Activated CD4-positive, alpha-beta memory T cell treated with anti-CD3 and anti-CD28 coated beads, Interleukin-2, amount 10 ng/mL, durations not matched to agents 7 days and 5 days (primary cell): ENCODE measurements at regions not wholly inside any gene's neighbourhood (a gene's known extent, or its start where the extent isn't known, plus 50 kb on each side); places are given as distances from the start of the nearest gene placed in this dataset.
"Not testable (repeated sequence)": the region's sequence is repeated elsewhere in the genome, so short reads cannot be mapped to it uniquely, and the experiment has no call there.

Source experiments
- CTCF ChIA-PET: fragments of 350-600 bp; sonication (Branson Sonifier 250); formaldehyde crosslinking; loops from one replicate; lab custom pipeline; 2021; ENCODE audit warnings: antibody characterized with exemption, inconsistent platforms; lab: Charles Lee
- POLR2A ChIA-PET: fragments of 350-600 bp; sonication (Branson Sonifier 250); formaldehyde crosslinking; loops from one replicate; lab custom pipeline; 2021; ENCODE audit warnings: antibody characterized with exemption; lab: Charles Lee
- DNase-seq: peaks from one replicate; pipeline ENCODE4 v3.0.0-alpha.2; 2020
- H3K27ac Mint-ChIP-seq: one replicate; pipeline ENCODE4 v1.8.0; 2021; ENCODE audit warnings: mild to moderate bottlenecking, mixed read lengths
- H3K27me3 Mint-ChIP-seq: one replicate; pipeline ENCODE4 v1.8.0; 2021; ENCODE audit warnings: mixed read lengths
- H3K36me3 Mint-ChIP-seq: one replicate; pipeline ENCODE4 v1.8.0; 2021; ENCODE audit warnings: low read depth, mixed read lengths
- H3K4me1 Mint-ChIP-seq: one replicate; pipeline ENCODE4 v1.8.0; 2021; ENCODE audit warnings: mixed read lengths
- H3K4me3 Mint-ChIP-seq: one replicate; pipeline ENCODE4 v1.8.0; 2021; ENCODE audit warnings: mild to moderate bottlenecking, mixed read lengths
- H3K9me3 Mint-ChIP-seq: one replicate; pipeline ENCODE4 v1.8.0; 2021; ENCODE audit warnings: mixed read lengths

- peaks cover 16% of the 10 kb centered on the region for H3K27me3 Mint-ChIP-seq
- H3K9me3 Mint-ChIP-seq, result no peaks in the 10 kb centered on the region
- H3K4me1 Mint-ChIP-seq, result no peaks in the 10 kb centered on the region
- CTCF ChIA-PET, result interaction anchor here (1.1 kb wide), 1 partner anchor 8 kb away, joined by 3 read pairs; no protein-coding TSS in a partner anchor
- no peaks in the 10 kb centered on the region for H3K36me3 Mint-ChIP-seq
- no peak overlapping the region for H3K27ac Mint-ChIP-seq
- POLR2A ChIA-PET, result no interaction called here
- peak; percentile 36 for DNase-seq
- H3K4me3 Mint-ChIP-seq, result no peak overlapping the region
Measured at GRCh38 chr4:112075129-112075753, 70.0 kb upstream of the FAM241A start.

GRCh38 chr4:112075906-112076305, 69.3 kb upstream of the FAM241A start:
- Mint-ChIP-seq H3K27me3 (peaks cover 16% of the 10 kb centered on the region), H3K36me3 (no peaks in the 10 kb centered on the region), H3K9me3 (no peaks in the 10 kb centered on the region), H3K27ac (no peak overlapping the region), H3K4me3 (no peak overlapping the region), H3K4me1 (no peaks in the 10 kb centered on the region)
- POLR2A ChIA-PET, result no interaction called here
- CTCF ChIA-PET, result interaction anchor here (1.1 kb wide), 1 partner anchor 8 kb away, joined by 3 read pairs; no protein-coding TSS in a partner anchor
- no peak for DNase-seq

- H3K9me3 Mint-ChIP-seq, result no peaks in the 10 kb centered on the region
- ChIA-PET CTCF (interaction anchor here (1.0 kb wide), 1 partner anchor 9 kb away, joined by 4 read pairs; no protein-coding TSS in a partner anchor), POLR2A (no interaction called here)
- no peak overlapping the region for H3K27ac Mint-ChIP-seq
- no peak for DNase-seq
- H3K4me3 Mint-ChIP-seq, result no peak overlapping the region
- no peaks in the 10 kb centered on the region for H3K36me3 Mint-ChIP-seq
- H3K27me3 Mint-ChIP-seq, result peaks cover 15% of the 10 kb centered on the region
- H3K4me1 Mint-ChIP-seq, result no peaks in the 10 kb centered on the region
Measured at GRCh38 chr4:112076919-112077608, 68.2 kb upstream of the FAM241A start.

GRCh38 chr4:112077743-112078142, 67.5 kb upstream of the FAM241A start:
- Mint-ChIP-seq H3K27me3 (peaks cover 9% of the 10 kb centered on the region), H3K4me3 (no peak overlapping the region), H3K36me3 (no peaks in the 10 kb centered on the region), H3K4me1 (no peaks in the 10 kb centered on the region), H3K27ac (no peak overlapping the region), H3K9me3 (no peaks in the 10 kb centered on the region)
- DNase-seq, result no peak
- ChIA-PET CTCF (interaction anchor here (1.0 kb wide), 1 partner anchor 10 kb away, joined by 4 read pairs; no protein-coding TSS in a partner anchor), POLR2A (no interaction called here)

- H3K27me3 Mint-ChIP-seq, result peaks cover 4% of the 10 kb centered on the region
- no peak for DNase-seq
- ChIA-PET POLR2A (no interaction called here), CTCF (interaction anchor here (0.8 kb wide), 1 partner anchor 7 kb away, joined by 3 read pairs; no protein-coding TSS in a partner anchor)
- no peaks in the 10 kb centered on the region for H3K36me3 Mint-ChIP-seq
- peaks cover 8% of the 10 kb centered on the region for H3K4me1 Mint-ChIP-seq
- no peak overlapping the region for H3K4me3 Mint-ChIP-seq
- H3K27ac Mint-ChIP-seq, result no peak overlapping the region
- no peaks in the 10 kb centered on the region for H3K9me3 Mint-ChIP-seq
Measured at GRCh38 chr4:112082954-112083586, 62.2 kb upstream of the FAM241A start.

GRCh38 chr4:112083587-112084347, 61.5 kb upstream of the FAM241A start:
- no peak for DNase-seq
- Mint-ChIP-seq H3K4me1 (peaks cover 8% of the 10 kb centered on the region), H3K4me3 (no peak overlapping the region), H3K27me3 (peaks cover 7% of the 10 kb centered on the region), H3K36me3 (no peaks in the 10 kb centered on the region), H3K27ac (no peak overlapping the region), H3K9me3 (no peaks in the 10 kb centered on the region)
- ChIA-PET POLR2A (no interaction called here), CTCF (interaction anchor here (0.8 kb wide), 1 partner anchor 8 kb away, joined by 3 read pairs; no protein-coding TSS in a partner anchor)

- H3K4me1 Mint-ChIP-seq, result peaks cover 8% of the 10 kb centered on the region
- POLR2A ChIA-PET, result interaction anchor here (1.0 kb wide), 1 partner anchor 60 kb away, joined by 3 read pairs; the partner anchor contains the start of gene FAM241A
- H3K4me3 Mint-ChIP-seq, result no peak overlapping the region
- H3K36me3 Mint-ChIP-seq, result no peaks in the 10 kb centered on the region
- peaks cover 5% of the 10 kb centered on the region for H3K27me3 Mint-ChIP-seq
- CTCF ChIA-PET, result no interaction called here
- H3K27ac Mint-ChIP-seq, result no peak overlapping the region
- no peak for DNase-seq
- no peaks in the 10 kb centered on the region for H3K9me3 Mint-ChIP-seq
Measured at GRCh38 chr4:112085156-112086035, 59.9 kb upstream of the FAM241A start.

GRCh38 chr4:112086036-112086434, 59.2 kb upstream of the FAM241A start:
- H3K9me3 Mint-ChIP-seq, result no peaks in the 10 kb centered on the region
- H3K27me3 Mint-ChIP-seq, result peaks cover 5% of the 10 kb centered on the region
- ChIA-PET CTCF (no interaction called here), POLR2A (interaction anchor here (1.0 kb wide), 1 partner anchor 59 kb away, joined by 3 read pairs; the partner anchor contains the start of gene FAM241A)
- H3K27ac Mint-ChIP-seq, result no peak overlapping the region
- DNase-seq, result no peak
- H3K4me1 Mint-ChIP-seq, result peaks cover 8% of the 10 kb centered on the region
- no peaks in the 10 kb centered on the region for H3K36me3 Mint-ChIP-seq
- no peak overlapping the region for H3K4me3 Mint-ChIP-seq

- H3K36me3 Mint-ChIP-seq, H3K27me3 Mint-ChIP-seq, H3K4me1 Mint-ChIP-seq, POLR2A ChIA-PET, DNase-seq, H3K4me3 Mint-ChIP-seq, H3K27ac Mint-ChIP-seq, CTCF ChIA-PET, H3K9me3 Mint-ChIP-seq: not testable (repeated sequence)
Measured at GRCh38 chr4:112086661-112087060, 58.6 kb upstream of the FAM241A start.

GRCh38 chr4:112092330-112092729, 52.9 kb upstream of the FAM241A start:
- H3K36me3 Mint-ChIP-seq, POLR2A ChIA-PET, H3K9me3 Mint-ChIP-seq, H3K4me1 Mint-ChIP-seq, H3K27ac Mint-ChIP-seq, DNase-seq, H3K4me3 Mint-ChIP-seq, CTCF ChIA-PET: not testable (repeated sequence)
- H3K27me3 Mint-ChIP-seq, result peaks cover 19% of the 10 kb centered on the region

- ChIA-PET CTCF (no interaction called here), POLR2A (no interaction called here)
- H3K9me3 Mint-ChIP-seq, result peaks cover 2% of the 10 kb centered on the region
- H3K27ac Mint-ChIP-seq, result no peak overlapping the region
- H3K4me3 Mint-ChIP-seq, result no peak overlapping the region
- H3K4me1 Mint-ChIP-seq, result no peaks in the 10 kb centered on the region
- DNase-seq, result no peak
- peaks cover 22% of the 10 kb centered on the region for H3K27me3 Mint-ChIP-seq
- no peaks in the 10 kb centered on the region for H3K36me3 Mint-ChIP-seq
Measured at GRCh38 chr4:112093636-112094202, 51.5 kb upstream of the FAM241A start.

- ChIA-PET POLR2A (no interaction called here), CTCF (interaction anchor here (1.0 kb wide), 1 partner anchor 430 kb away, joined by 3 read pairs; no protein-coding TSS in a partner anchor)
- Mint-ChIP-seq H3K4me1 (no peaks in the 10 kb centered on the region), H3K36me3 (no peaks in the 10 kb centered on the region), H3K27me3 (peaks cover 25% of the 10 kb centered on the region), H3K4me3 (no peak overlapping the region), H3K27ac (no peak overlapping the region), H3K9me3 (peaks cover 2% of the 10 kb centered on the region)
- no peak for DNase-seq
Measured at GRCh38 chr4:112094330-112094729, 50.9 kb upstream of the FAM241A start.
